Vagina (tissue), 2 donors: ENCODE measurements at regions not wholly inside any gene's neighbourhood (a gene's known extent, or its start where the extent isn't known, plus 50 kb on each side); places are given as distances from the start of the nearest gene placed in this dataset.

ENCODE experiments used
- DNase-seq, 2 donors: peaks; one replicate each; pipeline ENCODE4 v3.0.0-alpha.2; 2017; ENCODE audit errors: extremely low spot score in 2 of 2
- H3K27ac ChIP-seq: fragments of 200-600 bp; sonication (generic); one replicate; pipeline ENCODE4 v1.5.1; 2019
- H3K27me3 ChIP-seq: fragments of 200-600 bp; sonication (generic); one replicate; pipeline ENCODE4 v1.5.1; 2019
- H3K36me3 ChIP-seq, 2 donors: fragments of 200-600 bp; sonication (generic); one replicate each; pipeline ENCODE4 v1.5.1; 2017 to 2019
- H3K4me1 ChIP-seq: fragments of 200-600 bp; sonication (generic); one replicate; pipeline ENCODE4 v1.5.1; 2019
- H3K4me3 ChIP-seq, 2 donors: fragments of 200-600 bp; sonication (generic); 1 replicate in 1 of 2; 2 replicates in 1 of 2; pipeline ENCODE4 v1.5.1; 2016 to 2019
- H3K9me3 ChIP-seq: fragments of 200-600 bp; sonication (generic); one replicate; pipeline ENCODE4 v1.5.1; 2019
- POLR2A ChIP-seq, 2 donors: fragments of 450-650 bp; IDR thresholded peaks; one replicate each; pipeline ENCODE4 v1.6.1; 2017; ENCODE audit warnings: antibody characterized with exemption in 2 of 2, mild to moderate bottlenecking in 2 of 2, moderate library complexity in 2 of 2
- POLR2AphosphoS5 ChIP-seq, 2 donors: sonication (generic); formaldehyde crosslinking; IDR thresholded peaks; one replicate each; pipeline ENCODE4 v1.9.0; 2017; ENCODE audit warnings: antibody characterized with exemption in 2 of 2, mild to moderate bottlenecking in 2 of 2, low read depth in 1 of 2; ENCODE audit not compliant: insufficient read depth in 1 of 2
- intact Hi-C: fragments of 100-400 bp; cut with DNase I; formaldehyde crosslinking; loops from one replicate; pipeline ENCODE4 v1.15.1; 2023
- TF ChIP-seq, protein P1 (sequence below), 3 experiments: fragments of 450-650 bp in 2 of 3; fragments of 200-600 bp in 1 of 3; sonication (generic) in 1 of 3; IDR thresholded peaks; one replicate each; pipeline ENCODE4 v1.5.1; 2017 to 2019; ENCODE audit warnings: antibody characterized with exemption in 3 of 3, mild to moderate bottlenecking in 2 of 3, moderate library complexity in 2 of 3

DNA sequence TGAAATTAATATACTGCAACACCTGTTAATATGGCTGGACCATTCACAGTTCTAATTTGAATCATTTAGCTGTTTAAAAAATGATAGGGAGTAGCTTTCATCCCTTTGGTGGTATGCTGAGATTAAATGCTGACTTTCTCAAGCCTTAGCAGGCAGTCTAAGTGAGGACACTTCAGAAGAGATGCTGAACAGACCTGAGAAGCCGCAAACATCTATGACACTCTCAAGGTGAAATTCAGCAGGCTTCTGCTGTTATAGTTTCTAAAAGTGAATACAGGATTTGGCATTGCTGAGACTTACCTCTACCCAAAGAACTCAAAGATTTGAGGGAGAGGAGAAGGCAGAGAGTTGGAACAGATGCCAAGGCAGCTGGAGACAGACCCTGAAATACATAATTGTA, 431.2 kb upstream of the FAM98A start:
- Histone ChIP-seq H3K27me3 (no peaks in the 10 kb centered on the region), H3K36me3 (no peaks in the 10 kb centered on the region), H3K27ac (no peak overlapping the region), H3K4me3 (no peak overlapping the region), H3K4me1 (no peaks in the 10 kb centered on the region), H3K9me3 (no peaks in the 10 kb centered on the region)
- no peak for TF ChIP-seq POLR2A (IDR thresholded peaks at IDR 0.05)
- no peak for TF ChIP-seq POLR2AphosphoS5 (IDR thresholded peaks at IDR 0.05; ENCODE audit: insufficient read depth in 1 of 2, low read depth in 1 of 2)
- TF ChIP-seq, protein P1, sequence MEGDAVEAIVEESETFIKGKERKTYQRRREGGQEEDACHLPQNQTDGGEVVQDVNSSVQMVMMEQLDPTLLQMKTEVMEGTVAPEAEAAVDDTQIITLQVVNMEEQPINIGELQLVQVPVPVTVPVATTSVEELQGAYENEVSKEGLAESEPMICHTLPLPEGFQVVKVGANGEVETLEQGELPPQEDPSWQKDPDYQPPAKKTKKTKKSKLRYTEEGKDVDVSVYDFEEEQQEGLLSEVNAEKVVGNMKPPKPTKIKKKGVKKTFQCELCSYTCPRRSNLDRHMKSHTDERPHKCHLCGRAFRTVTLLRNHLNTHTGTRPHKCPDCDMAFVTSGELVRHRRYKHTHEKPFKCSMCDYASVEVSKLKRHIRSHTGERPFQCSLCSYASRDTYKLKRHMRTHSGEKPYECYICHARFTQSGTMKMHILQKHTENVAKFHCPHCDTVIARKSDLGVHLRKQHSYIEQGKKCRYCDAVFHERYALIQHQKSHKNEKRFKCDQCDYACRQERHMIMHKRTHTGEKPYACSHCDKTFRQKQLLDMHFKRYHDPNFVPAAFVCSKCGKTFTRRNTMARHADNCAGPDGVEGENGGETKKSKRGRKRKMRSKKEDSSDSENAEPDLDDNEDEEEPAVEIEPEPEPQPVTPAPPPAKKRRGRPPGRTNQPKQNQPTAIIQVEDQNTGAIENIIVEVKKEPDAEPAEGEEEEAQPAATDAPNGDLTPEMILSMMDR (IDR thresholded peaks at IDR 0.05), result no peak
- DNase-seq, result no peak
- intact Hi-C loops, result no loop called here

DNA sequence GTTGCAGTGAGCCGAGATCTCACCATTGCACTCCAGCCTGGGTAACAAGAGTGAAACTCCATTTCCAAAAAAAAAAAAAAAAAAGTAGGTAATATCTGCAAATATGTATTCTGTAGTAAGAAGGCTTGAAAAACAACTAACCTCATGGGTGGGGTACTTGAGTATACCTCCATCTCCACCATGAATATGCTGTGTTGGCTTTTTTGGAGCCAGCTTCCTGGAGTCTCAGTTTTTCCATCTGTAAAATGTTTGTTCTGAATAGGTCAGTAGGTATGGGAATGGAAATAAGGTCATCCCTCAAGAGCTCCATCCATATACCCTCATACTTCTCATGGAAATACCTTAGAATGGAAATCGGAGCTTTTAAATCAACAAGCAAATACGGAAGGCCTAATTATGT, 430.0 kb upstream of the FAM98A start:
- TF ChIP-seq POLR2AphosphoS5 (IDR thresholded peaks at IDR 0.05; ENCODE audit: insufficient read depth in 1 of 2, low read depth in 1 of 2) (no peak), POLR2A (IDR thresholded peaks at IDR 0.05) (no peak)
- TF ChIP-seq, protein P1 (IDR thresholded peaks at IDR 0.05), result no peak
- H3K4me3 ChIP-seq, result no peak overlapping the region
- H3K27me3 ChIP-seq, result no peaks in the 10 kb centered on the region
- no peak overlapping the region for H3K27ac ChIP-seq
- no peaks in the 10 kb centered on the region for H3K9me3 ChIP-seq
- H3K36me3 ChIP-seq, result no peaks in the 10 kb centered on the region
- DNase-seq, result no peak
- H3K4me1 ChIP-seq, result no peaks in the 10 kb centered on the region
- intact Hi-C loops, result no loop called here

DNA sequence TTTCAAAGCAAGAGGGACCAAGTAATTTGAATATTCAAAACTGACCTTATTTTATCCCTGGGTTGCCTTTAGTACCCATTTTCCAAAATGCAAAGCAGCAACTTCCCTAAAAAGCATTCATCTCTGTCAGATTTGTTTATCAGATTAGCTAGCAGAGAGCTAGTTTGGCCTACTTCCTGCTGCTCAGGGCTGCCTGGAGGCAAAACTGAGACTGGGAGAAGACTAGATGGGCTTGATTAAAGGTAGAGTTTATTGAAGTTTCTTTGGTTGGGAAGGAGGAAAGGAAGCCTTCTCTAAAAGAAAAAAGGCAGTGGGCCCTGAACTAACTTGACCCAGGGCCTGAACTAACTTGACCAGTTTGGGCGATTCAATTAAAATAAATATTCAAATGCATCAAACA, 426.1 kb upstream of the FAM98A start:
- no peak overlapping the region for H3K27ac ChIP-seq
- TF ChIP-seq POLR2A (IDR thresholded peaks at IDR 0.05) (no peak), POLR2AphosphoS5 (IDR thresholded peaks at IDR 0.05; ENCODE audit: insufficient read depth in 1 of 2, low read depth in 1 of 2) (no peak)
- TF ChIP-seq, protein P1 (IDR thresholded peaks at IDR 0.05), result no peak
- no peak for DNase-seq

DNA sequence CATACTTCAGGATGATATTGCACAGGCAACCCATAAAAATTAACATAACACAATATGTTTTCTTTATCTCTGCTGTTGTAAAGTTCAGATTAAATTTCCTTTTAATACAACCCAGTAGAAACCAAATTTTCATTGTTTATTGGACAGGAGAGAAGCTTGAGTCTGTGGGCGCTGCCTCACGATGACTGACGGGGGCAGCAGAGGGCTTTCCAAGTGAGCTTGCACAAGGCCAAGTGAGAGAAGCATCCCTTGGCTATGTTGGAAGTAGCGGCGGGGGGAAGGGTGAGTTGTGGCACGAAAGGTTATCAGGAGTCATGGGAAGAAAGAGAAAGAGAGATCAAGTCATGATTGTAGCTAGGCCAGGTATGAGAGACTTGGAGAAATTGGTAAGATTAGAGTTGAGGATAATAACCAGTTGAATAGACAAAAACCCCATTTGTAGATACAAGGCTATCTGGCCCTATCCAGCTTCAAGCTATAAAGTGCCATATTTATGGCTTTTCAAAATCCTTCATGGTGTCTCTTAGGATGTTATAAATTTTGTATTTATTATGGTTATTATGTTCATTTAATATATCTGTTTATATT, 413.7 kb upstream of the FAM98A start:
- no peaks in the 10 kb centered on the region for H3K36me3 ChIP-seq
- no peak overlapping the region for H3K4me3 ChIP-seq
- H3K27ac ChIP-seq, result no peak overlapping the region
- no peaks in the 10 kb centered on the region for H3K4me1 ChIP-seq
- H3K9me3 ChIP-seq, result no peaks in the 10 kb centered on the region
- no peak for DNase-seq
- TF ChIP-seq, protein P1 (IDR thresholded peaks at IDR 0.05), result peak in 1 of 3 experiments; percentile 17
- no peak for TF ChIP-seq POLR2A (IDR thresholded peaks at IDR 0.05)
- TF ChIP-seq POLR2AphosphoS5 (IDR thresholded peaks at IDR 0.05; ENCODE audit: insufficient read depth in 1 of 2, low read depth in 1 of 2), result no peak
- H3K27me3 ChIP-seq, result no peaks in the 10 kb centered on the region
- intact Hi-C loops, result no loop called here

More for the DNA sequence above, 426.1 kb upstream of the FAM98A start:
- Histone ChIP-seq H3K27me3 (no peaks in the 10 kb centered on the region), H3K4me1 (no peaks in the 10 kb centered on the region), H3K4me3 (no peak overlapping the region), H3K9me3 (no peaks in the 10 kb centered on the region), H3K36me3 (no peaks in the 10 kb centered on the region)
- intact Hi-C loops, result no loop called here

DNA sequence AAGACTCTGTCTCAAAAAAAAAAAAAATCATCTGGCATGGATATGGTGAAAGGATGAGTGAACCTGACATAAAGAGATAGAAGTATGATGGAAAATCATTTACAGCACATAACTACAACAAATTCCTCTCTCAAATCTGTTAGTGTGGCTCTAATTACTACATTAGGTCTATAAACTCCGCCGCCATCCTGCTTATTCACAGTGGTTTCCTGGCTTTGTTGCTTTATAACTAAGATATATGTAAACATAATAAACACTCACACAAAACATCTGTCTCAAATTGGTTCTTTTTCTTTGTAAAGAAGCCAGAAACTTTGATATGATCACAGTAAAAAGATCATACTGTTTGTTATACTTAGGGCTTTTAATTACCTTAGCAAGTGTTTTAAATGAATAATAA, 412.6 kb upstream of the FAM98A start:
- Histone ChIP-seq H3K9me3 (no peaks in the 10 kb centered on the region), H3K36me3 (no peaks in the 10 kb centered on the region), H3K27me3 (no peaks in the 10 kb centered on the region), H3K27ac (no peak overlapping the region), H3K4me3 (no peak overlapping the region), H3K4me1 (no peaks in the 10 kb centered on the region)
- intact Hi-C loops, result no loop called here
- no peak for TF ChIP-seq POLR2A (IDR thresholded peaks at IDR 0.05)
- no peak for DNase-seq
